CD4-positive, alpha-beta T cell treated with Interleukin-15 for 4 hours (primary cell): ENCODE measurements at regions not wholly inside any gene's neighbourhood (a gene's known extent, or its start where the extent isn't known, plus 50 kb on each side); places are given as distances from the start of the nearest gene placed in this dataset.
"Not testable (repeated sequence)": the region's sequence is repeated elsewhere in the genome, so short reads cannot be mapped to it uniquely, and the experiment has no call there.

Experiments used
- DNase-seq: peaks from one replicate; pipeline ENCODE4 v3.0.0-alpha.2; 2020; ENCODE audit warnings: low spot score

DNA sequence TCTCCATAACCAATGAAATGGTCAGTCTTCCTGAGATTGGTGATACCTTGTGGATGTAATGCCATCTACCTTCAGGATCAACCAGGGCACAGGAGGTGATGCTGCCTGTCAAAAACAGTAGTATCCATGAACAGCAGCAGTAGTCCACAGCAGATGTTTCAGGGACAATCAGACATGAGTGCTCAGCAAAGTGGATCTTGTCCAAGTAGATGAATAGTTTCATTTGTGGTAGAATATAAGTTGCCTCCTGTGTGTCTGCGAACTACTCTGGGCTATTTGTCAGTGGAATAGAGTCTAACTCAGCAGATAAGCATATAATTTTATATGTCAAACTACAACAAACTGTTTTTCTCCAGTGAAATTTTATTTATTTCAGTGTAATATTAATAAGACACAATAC lies 1860.1 kb upstream of the ACO1 start:
- DNase-seq: no peak

DNA sequence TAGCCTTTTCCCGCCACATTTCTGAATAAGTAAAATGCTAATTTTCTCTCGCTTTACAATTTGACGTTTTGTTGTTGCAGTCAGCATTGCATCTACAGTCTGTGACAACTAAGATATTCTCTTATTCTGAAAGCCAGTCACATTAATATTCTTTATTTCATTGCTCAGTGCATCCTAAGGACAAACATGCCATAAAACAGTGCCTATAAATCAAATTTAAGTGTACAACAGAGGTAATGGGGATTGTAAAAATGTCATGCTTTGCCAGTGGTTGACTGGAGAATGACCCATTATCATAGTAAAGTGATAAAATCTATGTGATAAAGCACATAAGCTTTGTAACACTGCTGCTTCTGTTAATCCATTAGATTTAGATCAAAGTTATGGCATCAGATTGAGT lies 1850.0 kb upstream of the ACO1 start:
- DNase-seq: no peak

DNA sequence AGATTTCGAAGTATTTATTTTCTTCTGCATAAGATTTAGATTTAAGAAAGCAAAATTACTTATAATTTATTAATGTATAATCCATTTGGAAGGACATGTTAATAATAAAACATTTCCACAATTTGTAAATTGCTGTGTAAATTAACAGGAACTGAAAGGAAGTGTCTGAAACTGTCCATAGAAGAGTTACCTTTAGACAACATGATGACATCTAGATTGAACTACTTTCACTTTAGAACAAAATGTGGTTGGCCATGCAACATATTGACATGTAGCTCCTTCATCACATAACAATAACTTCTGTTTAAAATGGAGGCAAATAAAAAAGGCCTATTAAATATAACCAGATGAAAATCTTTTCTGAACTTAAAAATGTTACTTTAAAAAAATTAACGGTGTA lies 1849.5 kb upstream of the ACO1 start:
- DNase-seq: no peak

DNA sequence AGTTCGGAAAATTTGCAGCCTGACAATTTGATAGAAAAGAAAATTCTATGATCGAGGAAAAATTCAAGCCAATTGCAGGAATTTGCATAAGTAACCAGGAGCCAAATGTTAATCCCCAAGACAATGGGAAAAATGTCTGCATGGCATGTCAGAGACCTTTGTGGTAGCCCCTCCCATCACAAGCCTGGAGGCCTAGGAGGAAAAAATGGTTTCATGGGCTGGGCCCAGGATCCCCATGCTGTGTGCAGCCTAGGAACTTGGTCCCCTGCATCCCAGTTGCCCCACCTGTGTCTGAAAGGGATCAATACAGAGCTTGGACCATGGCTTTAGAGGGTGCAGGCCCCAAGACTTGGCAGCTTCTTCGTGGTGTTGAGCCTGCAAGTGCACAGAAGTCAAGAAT lies 1847.9 kb upstream of the ACO1 start:
- no peak for DNase-seq

DNA sequence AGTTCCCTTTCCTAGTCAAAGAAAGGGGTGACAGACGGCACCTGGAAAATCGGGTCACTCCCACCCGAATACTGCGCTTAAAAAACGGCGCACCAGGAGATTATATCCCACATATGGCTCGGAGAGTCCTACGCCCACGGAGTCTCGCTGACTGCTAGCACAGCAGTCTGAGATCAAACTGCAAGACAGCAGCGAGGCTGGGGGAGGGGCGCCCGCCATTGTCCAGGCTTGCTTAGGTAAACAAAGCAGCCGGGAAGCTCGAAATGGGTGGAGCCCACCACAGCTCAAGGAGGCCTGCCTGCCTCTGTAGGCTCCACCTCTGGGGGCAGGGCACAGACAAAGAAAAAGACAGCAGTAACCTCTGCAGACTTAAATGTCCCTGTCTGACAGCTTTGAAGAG lies 1844.7 kb upstream of the ACO1 start:
- not testable (repeated sequence) for DNase-seq

DNA sequence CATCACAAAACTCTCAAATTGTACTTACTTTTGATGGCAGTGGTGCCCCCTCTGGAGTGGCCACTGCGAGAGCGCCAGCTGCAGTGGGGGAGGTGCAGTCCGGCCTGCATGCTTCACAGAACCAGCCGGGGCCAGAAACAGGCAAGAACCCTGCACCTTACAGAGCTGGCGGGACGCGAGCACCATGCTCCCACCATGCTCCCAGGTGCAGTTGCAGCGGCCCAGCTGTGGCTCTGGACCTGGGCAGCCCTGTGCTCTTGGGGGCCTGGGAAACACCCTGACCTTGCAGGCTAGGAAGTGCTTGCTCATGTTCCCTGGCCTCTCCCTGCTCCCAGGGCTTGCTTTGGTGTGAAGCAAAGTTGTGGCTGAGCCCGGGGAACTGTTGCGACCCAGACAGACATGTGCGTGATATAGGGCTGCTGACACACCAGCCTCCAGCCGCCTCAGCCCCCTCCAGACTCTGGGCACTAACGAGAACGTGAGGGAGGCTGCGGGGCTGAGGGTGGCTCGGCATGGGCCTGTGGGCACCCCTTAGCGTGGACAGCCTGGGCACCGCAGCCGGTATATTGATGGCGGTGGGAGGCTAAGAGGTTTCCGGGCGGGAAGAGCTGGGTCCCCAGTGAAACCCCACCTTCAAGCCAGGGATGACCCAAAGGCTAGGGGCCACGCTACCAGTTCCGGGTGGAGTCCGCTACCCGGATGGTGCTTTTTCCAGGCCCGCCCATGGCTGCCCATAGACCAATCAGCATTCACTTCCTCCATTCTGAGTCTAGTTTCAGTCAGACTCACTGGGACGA lies 1809.9 kb upstream of the ACO1 start:
- DNase-seq: no peak

DNA sequence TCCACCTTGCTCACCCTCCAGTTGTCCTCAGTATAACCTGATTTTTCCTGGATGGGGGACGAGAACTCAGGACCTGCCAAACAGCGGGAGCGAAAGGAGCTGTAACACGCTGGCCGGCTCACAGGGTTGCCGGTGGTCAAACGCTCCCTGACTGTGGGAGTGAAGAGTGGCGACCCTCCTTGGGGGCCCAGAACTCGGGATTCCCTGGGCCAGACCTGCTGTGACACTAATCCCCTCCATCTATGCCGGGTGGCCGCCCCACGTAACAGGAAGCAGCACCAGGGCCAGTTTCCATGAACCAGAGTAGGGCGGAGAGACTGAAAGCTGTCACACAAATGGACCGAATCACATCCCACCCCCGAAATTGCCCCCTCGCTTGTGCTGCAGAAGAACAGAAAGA lies 1809.2 kb upstream of the ACO1 start:
- DNase-seq: no peak

DNA sequence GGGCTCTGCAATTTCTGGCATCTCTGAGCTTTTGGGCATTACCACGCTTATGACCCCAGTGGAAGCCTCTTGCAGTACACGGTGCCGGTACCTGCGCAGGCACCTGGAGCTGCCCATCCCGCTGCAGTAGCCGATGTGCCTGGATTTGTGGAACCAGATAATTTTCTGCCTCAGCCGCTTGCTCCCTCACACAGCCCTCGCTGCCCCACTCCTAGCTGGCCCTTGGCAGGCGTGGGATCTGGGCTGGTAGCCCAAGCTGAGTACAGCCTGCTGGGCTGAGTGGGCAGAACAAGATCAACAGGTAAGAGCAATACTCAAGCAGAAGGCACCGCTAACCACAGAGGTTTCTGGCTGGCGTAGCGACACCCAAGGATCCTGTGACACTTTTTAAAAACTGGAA lies 1808.8 kb upstream of the ACO1 start:
- DNase-seq: no peak

DNA sequence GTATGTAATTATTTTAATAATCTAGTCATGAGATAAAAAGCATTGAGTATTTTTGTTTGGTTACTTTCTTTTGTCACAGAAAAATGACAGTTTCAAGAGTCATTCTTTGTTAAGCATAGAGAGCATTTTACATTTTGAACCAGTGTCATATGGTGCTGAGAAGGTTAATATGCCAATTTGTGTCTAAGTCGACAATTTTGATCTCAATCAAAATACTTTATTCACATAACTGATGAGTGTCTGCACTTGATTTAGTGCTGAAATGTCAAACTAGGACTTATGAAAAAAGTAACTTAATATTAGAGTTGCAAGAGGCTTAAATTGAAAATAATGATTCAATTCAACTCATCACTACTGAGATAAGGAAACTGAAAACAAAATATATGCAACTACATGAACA lies 1804.6 kb upstream of the ACO1 start:
- no peak for DNase-seq

DNA sequence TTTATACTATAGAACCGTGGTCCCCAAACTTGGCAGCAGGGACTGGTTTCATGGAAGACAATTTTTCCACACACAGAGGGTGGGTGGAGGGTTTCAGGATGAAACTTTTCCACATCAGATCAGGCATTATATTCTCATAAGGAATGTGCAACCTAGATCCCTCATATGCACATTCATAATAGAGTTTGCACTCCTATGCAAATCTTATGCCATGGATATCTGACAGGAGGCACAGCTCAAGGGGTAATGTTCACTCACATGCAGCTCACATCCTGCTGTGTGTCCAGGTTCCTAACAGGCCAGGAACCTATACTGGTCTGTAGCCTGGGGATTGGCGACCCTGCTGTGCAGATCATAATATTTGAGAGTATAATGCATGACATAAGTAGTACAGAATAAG lies 1802.2 kb upstream of the ACO1 start:
- no peak for DNase-seq

DNA sequence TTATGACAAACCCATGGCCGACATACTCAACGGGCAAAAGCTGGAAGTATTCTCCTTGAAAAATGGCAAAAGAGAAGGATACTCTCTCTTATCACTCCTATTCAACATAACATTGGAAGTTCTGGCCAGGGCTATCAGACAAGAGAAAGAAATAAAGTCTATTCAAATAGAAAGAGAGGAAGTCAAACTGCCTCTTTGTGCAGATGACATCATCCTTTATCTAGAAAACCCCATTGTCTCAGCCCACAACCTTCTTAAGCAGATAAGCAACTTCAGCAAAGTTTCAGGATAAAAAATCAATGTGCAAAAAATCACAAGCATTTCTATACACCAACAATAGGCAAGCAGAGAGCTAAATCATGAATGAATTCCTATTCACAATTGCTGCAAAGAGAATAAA lies 1799.9 kb upstream of the ACO1 start:
- no peak for DNase-seq

DNA sequence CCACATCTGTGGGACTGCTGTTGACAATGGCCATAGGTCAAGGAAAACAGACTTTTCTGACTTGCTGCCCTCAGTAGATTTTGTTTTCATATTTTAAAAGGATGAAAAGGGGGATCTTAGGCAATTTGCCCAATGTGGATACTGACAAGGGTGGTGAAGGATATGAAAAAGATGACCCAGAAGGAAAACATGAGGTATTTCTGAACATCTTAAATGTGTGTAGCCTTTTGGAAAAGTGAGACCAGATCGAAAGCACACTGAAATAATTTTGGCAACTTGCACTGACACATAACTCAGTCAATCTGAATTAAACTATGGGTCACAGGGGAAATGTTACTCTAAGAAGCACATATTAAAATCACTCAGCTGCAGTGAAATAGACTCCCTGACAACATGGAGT lies 1793.0 kb upstream of the ACO1 start:
- DNase-seq: no peak

DNA sequence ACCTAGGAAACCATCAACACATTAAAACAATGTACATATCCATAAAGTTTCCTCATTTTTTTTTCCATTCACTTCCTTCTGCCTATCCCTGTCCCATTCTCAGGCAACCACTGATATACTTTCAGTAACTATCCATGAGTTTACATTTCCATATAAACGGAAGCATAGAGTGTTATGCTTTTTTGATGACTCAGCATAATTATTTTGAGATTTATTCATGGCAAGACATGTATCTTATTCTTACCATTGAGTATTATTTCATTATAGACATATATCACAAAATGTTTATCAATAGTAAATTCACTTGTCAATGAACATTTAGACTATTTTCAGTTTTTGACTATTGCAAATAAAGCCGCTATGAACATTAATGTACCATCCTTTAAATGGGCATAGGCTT lies 1786.8 kb upstream of the ACO1 start:
- no peak for DNase-seq

DNA sequence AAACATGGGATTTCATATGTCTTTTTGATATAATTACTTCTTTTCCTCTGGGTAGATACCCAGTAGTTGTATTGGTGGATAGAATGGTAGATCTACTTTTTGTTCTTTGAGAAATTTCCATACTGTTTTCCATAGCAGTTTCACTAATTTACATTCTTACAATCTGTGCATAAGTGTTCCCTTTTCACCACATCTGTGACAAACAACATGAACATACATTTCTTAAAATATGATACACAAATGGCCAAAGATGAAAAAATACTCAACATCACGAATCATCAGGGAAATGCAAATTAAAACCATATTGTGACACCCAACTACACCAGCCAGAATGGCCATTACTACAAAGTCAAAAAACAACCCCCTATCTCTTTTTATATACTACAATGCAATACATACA lies 1778.5 kb upstream of the ACO1 start:
- DNase-seq: no peak

DNA sequence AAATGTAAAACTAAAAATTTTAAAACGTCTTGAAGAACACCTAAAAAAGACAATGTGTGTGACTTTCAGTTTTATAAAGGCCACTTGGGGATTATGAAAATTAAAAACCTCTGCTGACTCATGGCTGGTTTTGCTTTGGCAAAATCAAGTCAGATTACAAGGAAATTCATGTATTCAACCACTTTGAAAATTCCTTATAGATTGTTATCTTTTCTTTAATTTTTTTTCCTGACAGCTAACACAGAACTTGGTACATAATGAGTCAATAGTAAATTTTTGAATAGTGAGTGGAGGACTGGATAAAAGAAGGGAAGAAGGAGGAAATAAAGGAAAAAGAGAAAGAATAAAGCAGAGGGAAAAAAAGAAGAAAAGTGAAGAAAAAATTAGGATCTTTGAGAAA lies 1774.7 kb upstream of the ACO1 start:
- no peak for DNase-seq

DNA sequence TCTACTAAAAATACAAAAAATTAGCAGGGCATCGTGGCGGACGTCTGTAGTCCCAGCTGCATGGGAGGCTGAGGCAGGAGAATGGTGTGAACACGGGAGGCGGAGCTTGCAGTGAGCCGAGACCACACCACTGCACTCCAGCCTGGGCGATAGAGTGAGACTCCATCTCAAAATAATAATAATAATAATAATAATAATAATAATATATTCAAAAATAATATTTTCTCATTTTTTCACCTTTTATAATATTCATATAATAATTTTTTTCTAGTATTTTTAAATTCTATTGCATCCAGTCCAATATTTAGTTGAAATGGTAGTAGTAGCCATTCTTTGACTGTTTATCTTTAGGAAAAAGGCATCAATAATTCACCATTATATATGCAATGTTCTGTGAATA lies 1767.7 kb upstream of the ACO1 start:
- DNase-seq: not testable (repeated sequence)

DNA sequence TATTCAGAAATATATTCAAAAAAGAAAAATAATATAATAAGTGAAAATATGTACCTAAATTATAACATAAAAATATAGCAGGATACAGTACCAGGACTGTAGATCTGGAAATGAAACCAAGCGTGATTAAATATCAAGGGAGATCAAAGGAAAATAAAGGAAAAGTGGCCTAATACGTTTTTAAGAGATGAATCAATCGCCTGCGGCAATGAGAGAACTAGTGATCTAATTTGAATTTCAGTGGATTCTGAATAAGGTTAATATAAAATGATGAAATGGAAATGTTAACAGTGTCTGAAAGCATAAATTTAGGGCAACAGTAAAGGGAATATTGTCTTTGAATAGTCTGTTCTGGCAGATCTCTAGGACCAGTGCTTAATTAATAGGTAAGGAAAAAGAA lies 1761.9 kb upstream of the ACO1 start:
- DNase-seq: no peak

DNA sequence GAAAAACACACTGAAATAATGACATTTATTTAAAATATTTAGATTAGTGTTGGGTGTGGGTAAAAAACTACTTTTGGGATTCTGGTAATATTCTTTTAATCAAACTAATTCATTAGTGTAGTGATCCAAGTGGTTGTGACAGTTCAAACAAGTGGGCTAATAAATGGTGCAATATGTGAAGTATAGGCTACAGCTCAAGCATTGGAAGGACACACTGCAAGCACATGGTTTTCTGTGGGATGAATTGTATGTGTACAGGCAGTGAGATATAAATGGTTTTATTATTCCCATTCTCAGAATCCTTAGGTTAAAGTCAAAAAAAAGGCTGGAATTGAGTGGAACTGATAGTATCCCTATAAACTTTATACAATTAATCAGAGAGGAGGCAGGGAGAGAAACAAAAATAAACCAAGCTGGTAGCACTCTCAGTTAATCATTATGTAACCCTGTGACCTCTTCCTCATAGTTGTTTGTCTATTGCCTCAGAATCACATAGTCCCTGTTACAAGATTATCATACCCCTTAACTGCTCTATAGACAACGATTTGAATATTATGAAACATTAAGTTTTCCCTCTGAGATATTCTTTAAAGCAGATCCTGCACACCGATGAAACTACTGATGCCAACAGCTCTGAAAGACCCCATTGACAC lies 1755.4 kb upstream of the ACO1 start:
- no peak for DNase-seq

DNA sequence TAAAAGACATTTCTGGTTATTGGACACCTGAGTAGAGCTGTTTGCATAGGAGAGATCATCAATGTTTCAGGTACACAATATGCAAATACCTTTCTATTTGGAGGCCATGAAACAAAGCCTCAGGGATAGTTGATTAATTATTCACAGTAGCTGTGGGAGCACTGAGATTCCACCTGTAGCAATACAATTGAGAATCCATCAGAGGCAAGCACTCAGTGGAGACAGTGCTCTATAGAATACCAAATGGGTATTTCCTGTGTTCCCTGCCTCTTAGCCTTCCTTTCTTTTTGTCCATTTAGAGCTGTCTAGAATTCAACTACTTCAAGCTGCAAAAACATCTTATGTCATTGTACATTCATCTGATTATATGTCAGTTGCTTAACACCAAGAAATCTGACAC lies 1754.0 kb upstream of the ACO1 start:
- DNase-seq: no peak

DNA sequence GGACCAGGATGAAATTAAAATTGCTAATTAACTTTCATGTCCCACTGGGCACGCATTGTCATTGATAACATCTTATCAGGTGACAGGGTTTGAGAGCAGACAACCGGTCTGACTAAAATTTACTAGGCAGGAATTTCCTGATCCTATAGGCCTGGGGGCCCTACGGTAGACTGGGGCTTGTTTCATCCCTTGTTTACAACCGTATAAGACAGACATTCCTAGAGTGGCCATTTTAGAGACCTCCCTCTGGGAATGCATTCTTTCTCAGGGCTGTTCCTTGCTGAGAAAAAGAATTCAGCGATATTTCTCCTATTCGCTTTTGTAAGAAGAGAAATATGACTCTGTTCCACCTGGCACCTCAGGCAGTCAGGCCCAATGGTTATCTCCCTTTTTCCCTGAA lies 1737.8 kb upstream of the ACO1 start:
- DNase-seq: not testable (repeated sequence)

DNA sequence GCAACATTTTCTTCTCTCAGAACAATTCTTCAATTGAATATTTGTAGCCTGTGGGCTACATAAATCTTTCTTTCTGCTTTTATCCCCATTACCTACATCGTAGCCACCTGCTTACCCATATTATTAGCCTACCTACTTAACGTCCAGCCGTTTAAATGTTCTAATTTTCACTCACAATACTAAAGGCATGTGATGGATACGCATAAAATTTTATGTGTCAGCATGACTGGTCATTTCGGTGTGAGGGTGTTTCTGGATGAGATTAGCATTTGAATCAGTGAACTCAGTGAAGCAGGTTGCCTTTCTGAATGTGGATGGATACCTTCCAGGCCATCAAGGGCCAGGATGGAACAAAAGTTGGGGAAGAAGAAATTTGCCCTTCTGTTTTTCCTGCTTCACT lies 1722.5 kb upstream of the ACO1 start:
- DNase-seq: no peak

DNA sequence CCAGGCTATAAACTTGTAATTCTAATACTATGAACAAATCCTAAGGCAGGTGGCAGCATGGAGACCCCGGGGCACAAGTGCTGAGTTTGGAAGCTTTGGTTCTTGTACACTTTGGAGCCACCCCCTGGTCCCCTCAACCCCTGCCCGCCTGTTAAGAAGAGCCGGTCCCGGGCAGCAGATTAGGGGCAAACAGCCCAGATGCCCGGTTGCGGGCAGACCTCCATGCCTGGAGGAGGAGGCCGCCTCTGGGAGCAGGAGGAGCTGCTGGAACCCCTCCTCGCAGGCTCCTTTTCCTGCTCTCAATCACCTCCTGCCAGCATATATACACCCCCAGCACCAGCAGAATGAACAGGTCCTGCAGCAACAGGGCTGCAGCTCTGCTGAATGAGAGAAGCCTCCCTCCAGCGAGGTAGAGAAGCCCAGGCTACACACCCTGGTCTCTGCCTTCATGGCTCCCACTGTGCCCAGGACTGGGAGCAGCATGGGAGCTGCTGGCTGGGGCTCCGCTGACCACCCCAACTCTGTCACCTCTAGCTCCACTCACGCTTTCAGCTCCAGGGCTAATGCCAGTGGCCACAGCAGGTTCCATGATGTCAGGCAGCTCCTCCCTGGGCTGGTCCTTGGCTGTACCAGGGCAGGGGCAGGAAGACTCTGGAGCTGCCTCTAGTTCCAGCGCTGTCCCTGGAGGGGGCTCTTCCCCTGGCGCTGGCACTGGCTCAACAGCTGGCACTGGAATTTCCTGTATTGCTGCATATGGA lies 1713.5 kb upstream of the ACO1 start:
- no peak for DNase-seq

DNA sequence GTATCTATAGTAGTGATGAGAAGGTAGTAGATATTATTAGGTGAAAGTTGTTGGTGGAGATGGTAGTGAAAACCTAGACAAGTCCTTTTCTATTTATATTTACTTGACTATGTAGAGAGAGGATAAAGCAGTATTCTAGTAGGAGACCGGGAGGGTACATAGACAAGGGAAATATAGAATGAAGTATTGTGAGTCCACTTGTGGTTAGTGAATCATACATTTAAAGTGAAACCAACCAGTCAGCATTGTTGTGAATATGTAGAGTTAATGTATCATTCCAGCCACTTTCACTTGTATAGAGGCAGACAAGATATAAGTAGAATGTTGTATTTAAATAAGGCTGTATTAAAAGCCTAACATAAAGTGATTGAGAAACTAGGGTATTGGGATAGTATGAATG lies 1711.3 kb upstream of the ACO1 start:
- DNase-seq: no peak
